ENCODE measurements at regions not wholly inside any gene's neighbourhood (a gene's known extent, or its start where the extent isn't known, plus 50 kb on each side); places are given as distances from the start of the nearest gene placed in this dataset.

GRCh38 chr7:50212666-50213621 is 91.6 kb upstream of the IKZF1 start:
- Histone ChIP-seq H3K4me3 (ENCODE audit: low read length) (no peak overlapping the region), H3K9me3 (ENCODE audit: control insufficient read depth in 2 of 3, low read length in 3 of 3) (no peaks in the 10 kb centered on the region), H3K27me3 (ENCODE audit: control insufficient read depth in 2 of 2, insufficient read depth in 2 of 2, low read length in 2 of 2) (no peaks in the 10 kb centered on the region), H3K27ac (ENCODE audit: low read depth, low read length) (no peak overlapping the region), H3K36me3 (ENCODE audit: control insufficient read depth in 2 of 3, insufficient read depth in 3 of 3, low read length in 3 of 3) (no peaks in the 10 kb centered on the region), H3K4me1 (ENCODE audit: control insufficient read depth in 2 of 2, insufficient read depth in 2 of 2, low read length in 2 of 2) (peaks cover 17 to 86% of the 10 kb centered on the region in 2 donors)
- intact Hi-C loops (cut with micrococcal nuclease): loop anchor here in 1 of 2 donors (1.0 kb wide), 1 partner anchor 14 kb away; no protein-coding TSS in a partner anchor
- Mint-ChIP-seq H3K4me1 (peaks cover 69 to 100% (median 98%) of the 10 kb centered on the region in 7 donors), H3K9me3 (peaks cover 0 to 3% (median 0%) of the 10 kb centered on the region in 11 donors), H3K4me3 (peak overlapping the region; percentile 44 to 89 (median 68)), H3K27me3 (no peaks in the 10 kb centered on the region), H3K27ac (peak overlapping the region; percentile 26 to 94 (median 83)), H3K36me3 (peaks cover 0 to 6% (median 0%) of the 10 kb centered on the region in 5 donors)
- POLR2A ChIA-PET: interaction anchor here (0.9 to 16.5 kb wide), 10 partner anchors 7 to 179 kb away, joined by 3 to 416 read pairs (median 12); partner anchors contain the start of gene IKZF1
- CTCF ChIA-PET: interaction anchor here (0.5 to 2.5 kb wide), 5 partner anchors 15 to 208 kb away, joined by 3 to 8 read pairs (median 4); no protein-coding TSS in a partner anchor
- peak; percentile 63 for ATAC-seq
- peak in 5 of 9 donors; percentile 24 to 49 (median 41) for DNase-seq

DNA sequence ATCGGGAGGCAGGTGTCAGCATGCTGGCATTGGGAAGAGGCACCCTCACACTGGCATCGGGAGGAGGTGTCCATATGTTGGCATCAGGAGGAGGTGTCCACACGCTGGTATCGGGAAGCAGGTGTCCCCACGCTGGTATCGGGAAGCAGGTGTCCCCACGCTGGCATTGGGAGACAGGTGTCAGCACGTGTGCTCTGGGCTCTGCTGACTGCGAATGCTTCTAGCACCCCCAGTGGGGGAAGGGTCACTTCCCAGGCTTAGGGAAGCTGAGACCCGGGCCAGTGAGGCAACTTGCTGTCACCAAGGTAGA is 92.5 kb upstream of the IKZF1 start:
- no peaks in the 10 kb centered on the region for H3K27me3 Mint-ChIP-seq
- ATAC-seq (no peak), DNase-seq (no peak)
- Histone ChIP-seq H3K27ac (ENCODE audit: low read depth, low read length) (no peak overlapping the region), H3K36me3 (ENCODE audit: control insufficient read depth in 2 of 3, insufficient read depth in 3 of 3, low read length in 3 of 3) (no peaks in the 10 kb centered on the region), H3K4me3 (ENCODE audit: low read length) (no peak overlapping the region), H3K4me1 (ENCODE audit: control insufficient read depth in 2 of 2, insufficient read depth in 2 of 2, low read length in 2 of 2) (peaks cover 17 to 88% of the 10 kb centered on the region in 2 donors), H3K27me3 (ENCODE audit: control insufficient read depth in 2 of 2, insufficient read depth in 2 of 2, low read length in 2 of 2) (no peaks in the 10 kb centered on the region), H3K9me3 (ENCODE audit: control insufficient read depth in 2 of 3, low read length in 3 of 3) (no peaks in the 10 kb centered on the region)
- peak overlapping the region in 8 of 10 donors; percentile 22 to 89 (median 68) for H3K4me3 Mint-ChIP-seq
- ChIA-PET CTCF (interaction anchor here (0.7 to 10.2 kb wide), 4 partner anchors 18 to 156 kb away, joined by 3 to 147 read pairs (median 6); no protein-coding TSS in a partner anchor), POLR2A (interaction anchor here (1.0 to 16.5 kb wide), 5 partner anchors 9 to 154 kb away, joined by 4 to 416 read pairs (median 69); partner anchors contain the start of gene IKZF1)
- H3K27ac Mint-ChIP-seq: peak overlapping the region in 7 of 9 donors; percentile 26 to 94 (median 86)
- H3K9me3 Mint-ChIP-seq: peaks cover 0 to 6% (median 0%) of the 10 kb centered on the region in 11 donors
- peaks cover 70 to 100% (median 98%) of the 10 kb centered on the region in 7 donors for H3K4me1 Mint-ChIP-seq
- intact Hi-C loops (cut with micrococcal nuclease): no loop called here
- peaks cover 0 to 8% (median 0%) of the 10 kb centered on the region in 5 donors for H3K36me3 Mint-ChIP-seq

DNA sequence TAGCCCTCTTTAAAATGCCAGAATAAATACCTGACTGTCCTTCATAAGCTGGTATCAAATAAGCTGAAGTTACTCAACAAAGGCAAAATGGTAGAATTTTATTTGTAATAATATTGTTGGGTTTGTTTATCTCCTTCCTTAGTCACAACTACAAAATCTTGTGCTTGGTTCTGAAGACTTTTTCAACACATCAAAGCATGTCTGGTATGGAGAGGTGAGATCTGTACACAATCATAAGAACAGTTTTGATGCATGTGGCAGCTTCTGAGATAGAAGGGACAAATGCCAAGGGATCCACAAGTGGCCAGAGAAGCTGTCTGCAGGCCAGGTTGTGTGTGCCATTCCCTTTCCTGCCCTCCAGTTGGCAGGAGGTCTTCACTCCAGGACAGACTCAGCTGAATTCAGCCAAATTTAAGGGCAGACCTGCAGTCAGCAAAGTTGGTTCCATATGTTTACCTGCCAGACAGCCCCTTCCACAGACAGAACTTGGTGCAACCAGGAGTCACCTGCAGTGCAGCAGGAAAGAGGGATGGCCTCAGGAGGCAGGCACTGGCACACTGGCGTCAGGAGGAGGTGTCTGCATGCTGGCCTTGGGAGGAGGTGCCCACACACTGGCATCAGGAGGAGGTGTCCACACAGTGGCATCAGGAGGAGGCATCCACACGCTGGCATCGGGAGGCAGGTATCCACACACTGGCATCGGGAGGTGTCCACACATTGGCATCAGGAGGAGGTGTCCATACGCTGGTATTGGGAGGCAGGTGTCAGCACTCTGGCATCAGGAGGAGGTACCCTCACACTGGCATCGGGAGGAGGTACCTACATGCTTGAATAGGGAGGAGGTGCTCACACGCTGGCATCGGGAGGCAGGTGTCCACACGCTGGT is 93.1 kb upstream of the IKZF1 start:
- ATAC-seq: no peak
- Histone ChIP-seq H3K27me3 (ENCODE audit: control insufficient read depth in 2 of 2, insufficient read depth in 2 of 2, low read length in 2 of 2) (no peaks in the 10 kb centered on the region), H3K4me1 (ENCODE audit: control insufficient read depth in 2 of 2, insufficient read depth in 2 of 2, low read length in 2 of 2) (peaks cover 17 to 93% of the 10 kb centered on the region in 2 donors), H3K4me3 (ENCODE audit: low read length) (no peak overlapping the region), H3K36me3 (ENCODE audit: control insufficient read depth in 2 of 3, insufficient read depth in 3 of 3, low read length in 3 of 3) (no peaks in the 10 kb centered on the region), H3K9me3 (ENCODE audit: control insufficient read depth in 2 of 3, low read length in 3 of 3) (no peaks in the 10 kb centered on the region), H3K27ac (ENCODE audit: low read depth, low read length) (no peak overlapping the region)
- POLR2A ChIA-PET: interaction anchor here (0.6 to 16.5 kb wide), 8 partner anchors 10 to 155 kb away, joined by 3 to 416 read pairs (median 10); partner anchors contain the start of gene IKZF1
- DNase-seq: no peak
- CTCF ChIA-PET: interaction anchor here (1.0 to 10.2 kb wide), 7 partner anchors 16 to 157 kb away, joined by 3 to 147 read pairs (median 3); no protein-coding TSS in a partner anchor
- intact Hi-C loops (cut with micrococcal nuclease): loop anchor here in 1 of 2 donors (2.0 kb wide), 1 partner anchor 41 kb away; no protein-coding TSS in a partner anchor
- Mint-ChIP-seq H3K4me1 (peaks cover 73 to 100% (median 98%) of the 10 kb centered on the region in 7 donors), H3K4me3 (peak overlapping the region; percentile 22 to 89 (median 68)), H3K9me3 (peaks cover 0 to 7% (median 0%) of the 10 kb centered on the region in 11 donors), H3K36me3 (peaks cover 0 to 11% (median 0%) of the 10 kb centered on the region in 5 donors), H3K27ac (peak overlapping the region; percentile 79 to 94 (median 86)), H3K27me3 (no peaks in the 10 kb centered on the region)

DNA sequence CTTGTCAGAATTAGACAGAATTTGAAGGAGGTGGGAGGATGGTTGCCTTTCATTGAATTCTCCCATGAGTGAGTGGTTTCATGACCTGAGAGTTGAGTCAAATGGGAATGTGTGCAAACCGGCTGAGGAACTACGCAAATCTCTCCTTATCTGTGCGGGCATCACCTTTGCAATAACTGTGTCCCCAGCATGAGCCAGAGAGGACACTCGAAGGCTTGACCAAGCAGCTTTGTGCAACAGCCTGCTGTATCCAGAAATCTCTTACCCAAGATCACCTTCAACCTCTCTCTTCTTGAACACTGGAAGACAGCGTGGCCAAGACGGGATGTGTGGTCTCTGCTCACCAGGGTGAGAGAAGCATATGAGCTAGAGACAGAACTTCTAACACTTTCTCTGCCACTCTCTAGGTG is 93.8 kb upstream of the IKZF1 start:
- Mint-ChIP-seq H3K4me1 (peaks cover 77 to 100% (median 98%) of the 10 kb centered on the region in 7 donors), H3K27me3 (no peaks in the 10 kb centered on the region), H3K27ac (peak overlapping the region; percentile 79 to 94 (median 86)), H3K9me3 (peaks cover 0 to 5% (median 0%) of the 10 kb centered on the region in 11 donors), H3K36me3 (peaks cover 0 to 9% (median 0%) of the 10 kb centered on the region in 5 donors), H3K4me3 (peak overlapping the region in 8 of 10 donors; percentile 22 to 89 (median 72))
- no peaks in the 10 kb centered on the region for H3K36me3 ChIP-seq (ENCODE audit: control insufficient read depth in 2 of 3, insufficient read depth in 3 of 3, low read length in 3 of 3)
- ATAC-seq (peak; percentile 6), DNase-seq (peak in 1 of 9 donors; percentile 37)
- ChIA-PET CTCF (interaction anchor here (1.0 to 10.2 kb wide), 6 partner anchors 17 to 158 kb away, joined by 3 to 147 read pairs (median 4); no protein-coding TSS in a partner anchor), POLR2A (interaction anchor here (0.6 to 16.5 kb wide), 9 partner anchors 11 to 155 kb away, joined by 3 to 416 read pairs (median 8); partner anchors contain the start of gene IKZF1)
- intact Hi-C loops (cut with micrococcal nuclease): loop anchor here (1.0 to 2.0 kb wide), 2 partner anchors 8 to 42 kb away; no protein-coding TSS in a partner anchor
- H3K4me3 ChIP-seq (ENCODE audit: low read length): no peak overlapping the region
- H3K9me3 ChIP-seq (ENCODE audit: control insufficient read depth in 2 of 3, low read length in 3 of 3): no peaks in the 10 kb centered on the region
- H3K27ac ChIP-seq (ENCODE audit: low read depth, low read length): no peak overlapping the region
- H3K4me1 ChIP-seq (ENCODE audit: control insufficient read depth in 2 of 2, insufficient read depth in 2 of 2, low read length in 2 of 2): peaks cover 18 to 93% of the 10 kb centered on the region in 2 donors
- no peaks in the 10 kb centered on the region for H3K27me3 ChIP-seq (ENCODE audit: control insufficient read depth in 2 of 2, insufficient read depth in 2 of 2, low read length in 2 of 2)

GRCh38 chr7:50209461-50210135 is 94.9 kb upstream of the IKZF1 start:
- peak overlapping the region; percentile 23 to 94 (median 77) for H3K27ac Mint-ChIP-seq
- CTCF ChIA-PET: interaction anchor here (1.0 to 10.2 kb wide), 3 partner anchors 17 to 152 kb away, joined by 3 to 147 read pairs (median 7); no protein-coding TSS in a partner anchor
- intact Hi-C loops (cut with micrococcal nuclease): loop anchor here (1.0 to 5.0 kb wide), 3 partner anchors 9 to 117 kb away; partner anchors contain the start of gene ZPBP (in 1 of the 2)
- Histone ChIP-seq H3K27ac (ENCODE audit: low read depth, low read length) (no peak overlapping the region), H3K9me3 (ENCODE audit: control insufficient read depth in 2 of 3, low read length in 3 of 3) (no peaks in the 10 kb centered on the region), H3K36me3 (ENCODE audit: control insufficient read depth in 2 of 3, insufficient read depth in 3 of 3, low read length in 3 of 3) (no peaks in the 10 kb centered on the region), H3K4me1 (ENCODE audit: control insufficient read depth in 2 of 2, insufficient read depth in 2 of 2, low read length in 2 of 2) (peaks cover 22 to 94% of the 10 kb centered on the region in 2 donors), H3K27me3 (ENCODE audit: control insufficient read depth in 2 of 2, insufficient read depth in 2 of 2, low read length in 2 of 2) (no peaks in the 10 kb centered on the region), H3K4me3 (ENCODE audit: low read length) (no peak overlapping the region)
- H3K36me3 Mint-ChIP-seq: peaks cover 0 to 9% (median 0%) of the 10 kb centered on the region in 5 donors
- H3K27me3 Mint-ChIP-seq: no peaks in the 10 kb centered on the region
- H3K4me3 Mint-ChIP-seq: peak overlapping the region in 9 of 10 donors; percentile 2 to 77 (median 24)
- peaks cover 0 to 5% (median 0%) of the 10 kb centered on the region in 11 donors for H3K9me3 Mint-ChIP-seq
- ATAC-seq (no peak), DNase-seq (no peak)
- POLR2A ChIA-PET: interaction anchor here (0.5 to 16.5 kb wide), 15 partner anchors 11 to 156 kb away, joined by 3 to 416 read pairs (median 5); partner anchors contain the start of gene IKZF1
- H3K4me1 Mint-ChIP-seq: peaks cover 79 to 100% (median 98%) of the 10 kb centered on the region in 7 donors

Measured in naive thymus-derived CD4-positive, alpha-beta T cell (primary cell).